C4-2B (cell line): ENCODE measurements at regions not wholly inside any gene's neighbourhood (a gene's known extent, or its start where the extent isn't known, plus 50 kb on each side); places are given as distances from the start of the nearest gene placed in this dataset.

Experiments
- ZFX ChIP-seq: fragments of 450-650 bp; IDR thresholded peaks from 2 replicates; pipeline ENCODE4 v1.6.1; 2017
- TF ChIP-seq, protein P1 (sequence below): fragments of 450-650 bp; conservative IDR thresholded peaks from 2 replicates; pipeline ENCODE4 v1.5.1; 2017; ENCODE audit warnings: mild to moderate bottlenecking

- TF ChIP-seq, protein P1, sequence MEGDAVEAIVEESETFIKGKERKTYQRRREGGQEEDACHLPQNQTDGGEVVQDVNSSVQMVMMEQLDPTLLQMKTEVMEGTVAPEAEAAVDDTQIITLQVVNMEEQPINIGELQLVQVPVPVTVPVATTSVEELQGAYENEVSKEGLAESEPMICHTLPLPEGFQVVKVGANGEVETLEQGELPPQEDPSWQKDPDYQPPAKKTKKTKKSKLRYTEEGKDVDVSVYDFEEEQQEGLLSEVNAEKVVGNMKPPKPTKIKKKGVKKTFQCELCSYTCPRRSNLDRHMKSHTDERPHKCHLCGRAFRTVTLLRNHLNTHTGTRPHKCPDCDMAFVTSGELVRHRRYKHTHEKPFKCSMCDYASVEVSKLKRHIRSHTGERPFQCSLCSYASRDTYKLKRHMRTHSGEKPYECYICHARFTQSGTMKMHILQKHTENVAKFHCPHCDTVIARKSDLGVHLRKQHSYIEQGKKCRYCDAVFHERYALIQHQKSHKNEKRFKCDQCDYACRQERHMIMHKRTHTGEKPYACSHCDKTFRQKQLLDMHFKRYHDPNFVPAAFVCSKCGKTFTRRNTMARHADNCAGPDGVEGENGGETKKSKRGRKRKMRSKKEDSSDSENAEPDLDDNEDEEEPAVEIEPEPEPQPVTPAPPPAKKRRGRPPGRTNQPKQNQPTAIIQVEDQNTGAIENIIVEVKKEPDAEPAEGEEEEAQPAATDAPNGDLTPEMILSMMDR, result no peak
- no peak for TF ChIP-seq ZFX
Observed at GRCh38 chr1:70778934-70779333, 268.7 kb downstream of the PTGER3 start.
